ENCODE measurements at regions not wholly inside any gene's neighbourhood (a gene's known extent, or its start where the extent isn't known, plus 50 kb on each side); places are given as distances from the start of the nearest gene placed in this dataset.

DNA sequence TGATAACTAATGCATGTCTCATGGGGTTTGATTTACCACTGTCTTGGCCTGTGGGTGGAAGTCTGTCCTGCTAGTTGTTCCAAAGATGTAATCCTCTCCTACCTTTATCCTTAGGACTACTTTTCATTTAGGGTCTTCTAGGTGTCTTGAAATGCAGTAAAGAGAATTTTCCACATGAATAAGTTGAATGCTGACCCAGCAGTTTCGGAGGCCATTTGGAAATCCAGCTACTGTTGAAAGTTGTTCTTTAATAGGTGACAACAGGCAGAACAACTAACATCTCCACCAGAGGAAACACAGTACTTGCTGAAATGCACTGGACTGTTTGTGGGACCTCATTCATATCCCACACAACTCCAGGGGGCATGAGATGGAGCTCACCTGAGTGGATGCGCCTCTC is 478.1 kb downstream of the BTBD3 start:
- no peaks in the 10 kb centered on the region for H3K9me3 ChIP-seq (ENCODE audit: control insufficient read depth, low read depth, low read length)
- TF ChIP-seq, protein P1, sequence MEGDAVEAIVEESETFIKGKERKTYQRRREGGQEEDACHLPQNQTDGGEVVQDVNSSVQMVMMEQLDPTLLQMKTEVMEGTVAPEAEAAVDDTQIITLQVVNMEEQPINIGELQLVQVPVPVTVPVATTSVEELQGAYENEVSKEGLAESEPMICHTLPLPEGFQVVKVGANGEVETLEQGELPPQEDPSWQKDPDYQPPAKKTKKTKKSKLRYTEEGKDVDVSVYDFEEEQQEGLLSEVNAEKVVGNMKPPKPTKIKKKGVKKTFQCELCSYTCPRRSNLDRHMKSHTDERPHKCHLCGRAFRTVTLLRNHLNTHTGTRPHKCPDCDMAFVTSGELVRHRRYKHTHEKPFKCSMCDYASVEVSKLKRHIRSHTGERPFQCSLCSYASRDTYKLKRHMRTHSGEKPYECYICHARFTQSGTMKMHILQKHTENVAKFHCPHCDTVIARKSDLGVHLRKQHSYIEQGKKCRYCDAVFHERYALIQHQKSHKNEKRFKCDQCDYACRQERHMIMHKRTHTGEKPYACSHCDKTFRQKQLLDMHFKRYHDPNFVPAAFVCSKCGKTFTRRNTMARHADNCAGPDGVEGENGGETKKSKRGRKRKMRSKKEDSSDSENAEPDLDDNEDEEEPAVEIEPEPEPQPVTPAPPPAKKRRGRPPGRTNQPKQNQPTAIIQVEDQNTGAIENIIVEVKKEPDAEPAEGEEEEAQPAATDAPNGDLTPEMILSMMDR (optimal IDR thresholded peaks at IDR 0.05 in 1 of 3, IDR thresholded peaks at IDR 0.05 in 1 of 3, conservative IDR thresholded peaks at IDR 0.05 in 1 of 3; ENCODE audit: extremely low read depth in 1 of 3, insufficient read depth in 2 of 3, low read length in 3 of 3) = no peak
- no peak for TF ChIP-seq EZH2 (IDR thresholded peaks at IDR 0.05; ENCODE audit: low read length)
- H3K9me1 ChIP-seq (ENCODE audit: control insufficient read depth, extremely low read depth, insufficient read depth, low read length) = no peaks in the 10 kb centered on the region
- dilution Hi-C loops (cut with MboI; ENCODE audit: extremely low pct_ligation_motif_present, low sequenced_read_pairs) = no loop called here
- H3K4me3 ChIP-seq (ENCODE audit: control insufficient read depth in 2 of 3, extremely low read depth in 1 of 3, insufficient read depth in 2 of 3, low read depth in 1 of 3, low read length in 3 of 3) = no peak overlapping the region
- no peaks in the 10 kb centered on the region for H3K27me3 ChIP-seq (ENCODE audit: control insufficient read depth, extremely low read depth, insufficient read depth, low read length)
- H3K4me1 ChIP-seq (ENCODE audit: control insufficient read depth, extremely low read depth, insufficient read depth, low read length) = peaks cover 4% of the 10 kb centered on the region
- H2AFZ ChIP-seq (ENCODE audit: control insufficient read depth, low read length) = no peak overlapping the region
- H3K27ac ChIP-seq (ENCODE audit: control insufficient read depth, insufficient read depth, low read length) = no peak overlapping the region
- H3K4me2 ChIP-seq (ENCODE audit: control insufficient read depth, extremely low read depth, insufficient read depth, low read depth, low read length) = no peak overlapping the region
- no peak overlapping the region for H3K9ac ChIP-seq (ENCODE audit: control insufficient read depth, extremely low read depth, insufficient read depth, low read length)
- H3K36me3 ChIP-seq (ENCODE audit: control insufficient read depth in 2 of 2, extremely low read depth in 1 of 2, insufficient read depth in 2 of 2, low read length in 2 of 2) = no peaks in the 10 kb centered on the region
- H4K20me1 ChIP-seq (ENCODE audit: control insufficient read depth, extremely low read depth, insufficient read depth, low read length) = no peaks in the 10 kb centered on the region
- no peak for FAIRE-seq
- no peaks in the 10 kb centered on the region for H3K79me2 ChIP-seq (ENCODE audit: control insufficient read depth, insufficient read depth, low read length)
- no peak for DNase-seq (ENCODE audit: low read depth, low spot score)

- dilution Hi-C loops (cut with MboI; ENCODE audit: extremely low pct_ligation_motif_present, low sequenced_read_pairs) = no loop called here
- Histone ChIP-seq H3K4me1 (ENCODE audit: control insufficient read depth, extremely low read depth, insufficient read depth, low read length) (no peaks in the 10 kb centered on the region), H4K20me1 (ENCODE audit: control insufficient read depth, extremely low read depth, insufficient read depth, low read length) (no peaks in the 10 kb centered on the region), H2AFZ (ENCODE audit: control insufficient read depth, low read length) (no peak overlapping the region), H3K9me3 (ENCODE audit: control insufficient read depth, low read depth, low read length) (no peaks in the 10 kb centered on the region), H3K79me2 (ENCODE audit: control insufficient read depth, insufficient read depth, low read length) (no peaks in the 10 kb centered on the region), H3K4me3 (ENCODE audit: control insufficient read depth in 2 of 3, extremely low read depth in 1 of 3, insufficient read depth in 2 of 3, low read depth in 1 of 3, low read length in 3 of 3) (no peak overlapping the region), H3K9ac (ENCODE audit: control insufficient read depth, extremely low read depth, insufficient read depth, low read length) (no peak overlapping the region), H3K9me1 (ENCODE audit: control insufficient read depth, extremely low read depth, insufficient read depth, low read length) (no peaks in the 10 kb centered on the region), H3K4me2 (ENCODE audit: control insufficient read depth, extremely low read depth, insufficient read depth, low read depth, low read length) (no peak overlapping the region), H3K36me3 (ENCODE audit: control insufficient read depth in 2 of 2, extremely low read depth in 1 of 2, insufficient read depth in 2 of 2, low read length in 2 of 2) (no peaks in the 10 kb centered on the region), H3K27me3 (ENCODE audit: control insufficient read depth, extremely low read depth, insufficient read depth, low read length) (no peaks in the 10 kb centered on the region), H3K27ac (ENCODE audit: control insufficient read depth, insufficient read depth, low read length) (no peak overlapping the region)
- no peak for DNase-seq (ENCODE audit: low read depth, low spot score)
- no peak for FAIRE-seq
- TF ChIP-seq, protein P1 (optimal IDR thresholded peaks at IDR 0.05 in 1 of 3, IDR thresholded peaks at IDR 0.05 in 1 of 3, conservative IDR thresholded peaks at IDR 0.05 in 1 of 3; ENCODE audit: extremely low read depth in 1 of 3, insufficient read depth in 2 of 3, low read length in 3 of 3) = no peak
- TF ChIP-seq EZH2 (IDR thresholded peaks at IDR 0.05; ENCODE audit: low read length) = no peak
Observed at GRCh38 chr20:12399110-12399836, 481.6 kb downstream of the BTBD3 start.
